Gastroesophageal sphincter (tissue), 3 donors: ENCODE measurements at regions not wholly inside any gene's neighbourhood (a gene's known extent, or its start where the extent isn't known, plus 50 kb on each side); places are given as distances from the start of the nearest gene placed in this dataset.

Experiments
- EP300 ChIP-seq: sonication (generic); formaldehyde crosslinking; IDR thresholded peaks from one replicate; pipeline ENCODE4 v1.6.1; 2017; ENCODE audit warnings: antibody characterized with exemption, mild to moderate bottlenecking
- TF ChIP-seq, protein P1 (sequence below), 4 experiments: fragments of 200-600 bp in 2 of 4; fragments of 450-650 bp in 2 of 4; sonication (generic) in 1 of 4; IDR thresholded peaks; one replicate each; pipeline ENCODE4 v1.5.1; 2017 to 2019; ENCODE audit warnings: antibody characterized with exemption in 4 of 4, mild to moderate bottlenecking in 2 of 4, moderate library complexity in 2 of 4

DNA sequence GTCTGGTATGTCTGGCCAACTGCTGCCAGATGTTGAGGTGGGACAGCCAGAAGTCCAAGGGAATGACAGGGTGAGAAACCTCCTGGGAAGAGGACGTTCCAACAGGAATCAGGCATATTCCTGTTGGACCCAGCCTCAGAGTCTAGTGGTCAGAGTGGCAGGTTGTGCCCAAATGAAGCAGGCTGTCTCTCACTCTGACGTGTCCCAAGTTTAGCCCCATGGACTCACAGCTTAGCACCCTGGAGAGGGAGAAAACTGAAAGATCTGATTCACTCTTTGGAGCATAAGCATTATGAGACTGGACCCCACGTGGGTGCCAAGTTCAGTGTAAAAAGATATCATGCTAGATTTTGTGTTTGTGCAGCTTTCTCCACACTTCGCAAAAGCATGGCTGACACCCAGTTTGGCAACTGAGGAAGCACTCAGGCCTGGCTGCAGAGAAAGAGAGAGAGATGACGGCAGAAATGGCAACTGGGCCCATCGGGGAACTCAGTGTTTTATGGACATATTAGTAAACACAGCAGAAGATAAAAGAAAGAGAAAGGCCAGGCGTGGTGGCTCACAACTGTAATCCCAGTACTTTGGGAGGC is 88.2 kb upstream of the LMCD1 start:
- TF ChIP-seq EP300: no peak
- TF ChIP-seq, protein P1, sequence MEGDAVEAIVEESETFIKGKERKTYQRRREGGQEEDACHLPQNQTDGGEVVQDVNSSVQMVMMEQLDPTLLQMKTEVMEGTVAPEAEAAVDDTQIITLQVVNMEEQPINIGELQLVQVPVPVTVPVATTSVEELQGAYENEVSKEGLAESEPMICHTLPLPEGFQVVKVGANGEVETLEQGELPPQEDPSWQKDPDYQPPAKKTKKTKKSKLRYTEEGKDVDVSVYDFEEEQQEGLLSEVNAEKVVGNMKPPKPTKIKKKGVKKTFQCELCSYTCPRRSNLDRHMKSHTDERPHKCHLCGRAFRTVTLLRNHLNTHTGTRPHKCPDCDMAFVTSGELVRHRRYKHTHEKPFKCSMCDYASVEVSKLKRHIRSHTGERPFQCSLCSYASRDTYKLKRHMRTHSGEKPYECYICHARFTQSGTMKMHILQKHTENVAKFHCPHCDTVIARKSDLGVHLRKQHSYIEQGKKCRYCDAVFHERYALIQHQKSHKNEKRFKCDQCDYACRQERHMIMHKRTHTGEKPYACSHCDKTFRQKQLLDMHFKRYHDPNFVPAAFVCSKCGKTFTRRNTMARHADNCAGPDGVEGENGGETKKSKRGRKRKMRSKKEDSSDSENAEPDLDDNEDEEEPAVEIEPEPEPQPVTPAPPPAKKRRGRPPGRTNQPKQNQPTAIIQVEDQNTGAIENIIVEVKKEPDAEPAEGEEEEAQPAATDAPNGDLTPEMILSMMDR (IDR thresholded peaks at IDR 0.05): no peak
